Left ventricle myocardium superior (tissue), 1 donor: ENCODE measurements at regions not wholly inside any gene's neighbourhood (a gene's known extent, or its start where the extent isn't known, plus 50 kb on each side); places are given as distances from the start of the nearest gene placed in this dataset.

ENCODE experiments used
- ATAC-seq: fragments of 200-7000 bp; cut with Tn5 transposase; one replicate; pipeline ENCODE4 v1.9.1; 2020; ENCODE audit warnings: mild to moderate bottlenecking, moderate library complexity
- DNase-seq: peaks from one replicate; pipeline ENCODE4 v3.0.0-alpha.2; 2020
- intact Hi-C: fragments of 100-400 bp; cut with micrococcal nuclease; formaldehyde crosslinking; loops from one replicate; pipeline ENCODE4 v1.11.0; 2022
- donor health status: DM: no; HTN: yes; CAD: no; lungs with severe emphysema.

- DNase-seq (peak; percentile 72), ATAC-seq (peak; percentile 85)
- intact Hi-C loops: no loop called here
Observed at GRCh38 chr1:39132505-39133339, 71.8 kb upstream of the MACF1 start.

GRCh38 chr1:39133340-39133684 lies 71.2 kb upstream of the MACF1 start:
- intact Hi-C loops: no loop called here
- no peak for DNase-seq

GRCh38 chr1:39134768-39135333 lies 69.6 kb upstream of the MACF1 start:
- ATAC-seq (no peak), DNase-seq (no peak)
- intact Hi-C loops: no loop called here

More at GRCh38 chr1:39133340-39133684, 71.2 kb upstream of the MACF1 start:
- ATAC-seq: no peak

GRCh38 chr1:39136638-39137037 lies 67.9 kb upstream of the MACF1 start:
- intact Hi-C loops: no loop called here
- ATAC-seq (no peak), DNase-seq (no peak)

GRCh38 chr1:39139723-39140360 lies 64.7 kb upstream of the MACF1 start:
- ATAC-seq: peak; percentile 65
- intact Hi-C loops: no loop called here
- no peak for DNase-seq

- intact Hi-C loops: no loop called here
- ATAC-seq (peak; percentile 63), DNase-seq (no peak)
Observed at GRCh38 chr1:39141925-39142324, 62.6 kb upstream of the MACF1 start.

- intact Hi-C loops: no loop called here
- DNase-seq (no peak), ATAC-seq (peak; percentile 61)
Observed at GRCh38 chr1:39142401-39143060, 62.0 kb upstream of the MACF1 start.

- intact Hi-C loops: no loop called here
- DNase-seq: no peak
- ATAC-seq: no peak
Observed at GRCh38 chr1:39144924-39145323, 59.6 kb upstream of the MACF1 start.

- ATAC-seq: no peak
- intact Hi-C loops: no loop called here
- DNase-seq: no peak
Observed at GRCh38 chr1:39145331-39145965, 59.0 kb upstream of the MACF1 start.

- intact Hi-C loops: no loop called here
- ATAC-seq (no peak), DNase-seq (no peak)
Observed at GRCh38 chr1:39146681-39147080, 57.8 kb upstream of the MACF1 start.

GRCh38 chr1:39147099-39148025 lies 57.1 kb upstream of the MACF1 start:
- DNase-seq (no peak), ATAC-seq (no peak)
- intact Hi-C loops: no loop called here

- DNase-seq (no peak), ATAC-seq (no peak)
- intact Hi-C loops: no loop called here
Observed at GRCh38 chr1:39148942-39149341, 55.6 kb upstream of the MACF1 start.

GRCh38 chr1:39149509-39149908 lies 55.0 kb upstream of the MACF1 start:
- intact Hi-C loops: no loop called here

GRCh38 chr1:39150779-39151178 lies 53.7 kb upstream of the MACF1 start:
- DNase-seq: no peak
- intact Hi-C loops: no loop called here
- ATAC-seq: no peak

More at GRCh38 chr1:39149509-39149908, 55.0 kb upstream of the MACF1 start:
- DNase-seq: no peak
- ATAC-seq: peak; percentile 64

- no peak for DNase-seq
- intact Hi-C loops: no loop called here
- ATAC-seq: no peak
Observed at GRCh38 chr1:39151267-39151666, 53.2 kb upstream of the MACF1 start.

GRCh38 chr1:39152923-39153322 lies 51.6 kb upstream of the MACF1 start:
- intact Hi-C loops: no loop called here
- DNase-seq (no peak), ATAC-seq (no peak)

- no peak for ATAC-seq
- DNase-seq: no peak
- intact Hi-C loops: no loop called here
Observed at GRCh38 chr1:39153684-39154083, 50.8 kb upstream of the MACF1 start.

- intact Hi-C loops: no loop called here
- DNase-seq (no peak), ATAC-seq (peak; percentile 91)
Observed at GRCh38 chr1:39154553-39155421, 49.7 kb upstream of the MACF1 start.
